GM06990 (cell line): ENCODE measurements at regions not wholly inside any gene's neighbourhood (a gene's known extent, or its start where the extent isn't known, plus 50 kb on each side); places are given as distances from the start of the nearest gene placed in this dataset.

Experiments
- DNase-seq: peaks from one replicate; pipeline ENCODE4 v3.0.0-alpha.2; 2011; ENCODE audit not compliant: insufficient read length; ENCODE audit errors: extremely low read depth
- H3K27me3 ChIP-seq: replicated peaks from 2 replicates; pipeline ENCODE4 v1.6.0; 2011; ENCODE audit warnings: low read length; ENCODE audit not compliant: control insufficient read depth, insufficient read depth
- H3K36me3 ChIP-seq: 2 replicates; pipeline ENCODE4 v1.5.1; 2011; ENCODE audit warnings: low read length; ENCODE audit not compliant: control insufficient read depth, insufficient read depth
- H3K4me3 ChIP-seq: replicated peaks from 2 replicates; pipeline ENCODE4 v1.5.1; 2011; ENCODE audit warnings: low read depth, mild to moderate bottlenecking, control low read depth, low read length
- TF ChIP-seq, protein P1 (sequence below): IDR thresholded peaks from 2 replicates; pipeline ENCODE4 v1.5.1; 2011; ENCODE audit warnings: low read length, control low read depth, mild to moderate bottlenecking, inconsistent platforms; ENCODE audit not compliant: insufficient read depth, poor library complexity, severe bottlenecking

- Histone ChIP-seq H3K27me3 (no peaks in the 10 kb centered on the region), H3K4me3 (no peak overlapping the region), H3K36me3 (no peaks in the 10 kb centered on the region)
- DNase-seq: no peak
- TF ChIP-seq, protein P1, sequence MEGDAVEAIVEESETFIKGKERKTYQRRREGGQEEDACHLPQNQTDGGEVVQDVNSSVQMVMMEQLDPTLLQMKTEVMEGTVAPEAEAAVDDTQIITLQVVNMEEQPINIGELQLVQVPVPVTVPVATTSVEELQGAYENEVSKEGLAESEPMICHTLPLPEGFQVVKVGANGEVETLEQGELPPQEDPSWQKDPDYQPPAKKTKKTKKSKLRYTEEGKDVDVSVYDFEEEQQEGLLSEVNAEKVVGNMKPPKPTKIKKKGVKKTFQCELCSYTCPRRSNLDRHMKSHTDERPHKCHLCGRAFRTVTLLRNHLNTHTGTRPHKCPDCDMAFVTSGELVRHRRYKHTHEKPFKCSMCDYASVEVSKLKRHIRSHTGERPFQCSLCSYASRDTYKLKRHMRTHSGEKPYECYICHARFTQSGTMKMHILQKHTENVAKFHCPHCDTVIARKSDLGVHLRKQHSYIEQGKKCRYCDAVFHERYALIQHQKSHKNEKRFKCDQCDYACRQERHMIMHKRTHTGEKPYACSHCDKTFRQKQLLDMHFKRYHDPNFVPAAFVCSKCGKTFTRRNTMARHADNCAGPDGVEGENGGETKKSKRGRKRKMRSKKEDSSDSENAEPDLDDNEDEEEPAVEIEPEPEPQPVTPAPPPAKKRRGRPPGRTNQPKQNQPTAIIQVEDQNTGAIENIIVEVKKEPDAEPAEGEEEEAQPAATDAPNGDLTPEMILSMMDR: no peak
These were observed 121.5 kb upstream of the SIX2 start for GRCh38 chr2:45130736-45131135.

DNA sequence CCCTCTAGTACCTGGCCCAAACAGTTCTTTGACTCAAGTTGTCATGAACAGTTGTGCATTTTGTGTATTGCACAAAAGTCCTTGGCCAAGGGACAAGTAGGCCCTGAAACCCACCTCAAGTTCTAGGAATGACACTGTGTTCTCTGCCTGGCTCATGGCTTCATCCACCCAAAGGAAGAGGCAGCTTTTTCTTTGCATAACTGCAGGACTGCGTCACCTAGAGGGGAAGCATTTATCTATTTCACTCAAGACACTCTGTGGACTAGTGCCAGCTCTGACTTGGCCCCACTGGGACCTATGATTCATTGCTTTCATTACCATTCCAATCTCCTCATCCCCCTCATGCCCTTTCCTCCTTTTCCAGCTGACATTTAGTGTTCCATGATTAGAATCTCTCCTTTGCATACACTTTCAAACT lies 119.3 kb upstream of the SIX2 start:
- DNase-seq: no peak
- H3K4me3 ChIP-seq: no peak overlapping the region
- no peaks in the 10 kb centered on the region for H3K36me3 ChIP-seq
- TF ChIP-seq, protein P1: no peak
- no peaks in the 10 kb centered on the region for H3K27me3 ChIP-seq

DNA sequence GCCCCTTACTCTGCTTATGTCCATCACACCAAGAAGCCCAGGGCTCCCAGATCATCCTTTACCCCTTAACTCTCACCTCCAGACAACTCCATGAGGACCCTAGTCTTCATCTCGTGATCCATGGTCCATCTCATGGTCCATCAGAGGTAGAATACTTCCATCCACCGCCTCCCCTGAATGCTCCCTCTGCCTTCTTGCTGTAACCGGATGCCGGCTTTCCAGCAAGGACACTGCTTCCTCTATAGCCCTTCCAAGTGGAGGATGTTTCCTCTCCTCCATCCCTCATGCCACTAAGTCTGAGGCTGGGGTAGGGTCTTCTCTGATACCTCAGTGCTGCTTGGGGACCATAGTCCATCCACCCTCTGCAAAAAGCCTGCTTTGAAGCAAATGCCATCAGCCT lies 118.6 kb upstream of the SIX2 start:
- Histone ChIP-seq H3K36me3 (no peaks in the 10 kb centered on the region), H3K27me3 (no peaks in the 10 kb centered on the region), H3K4me3 (no peak overlapping the region)
- TF ChIP-seq, protein P1: no peak
- no peak for DNase-seq

DNA sequence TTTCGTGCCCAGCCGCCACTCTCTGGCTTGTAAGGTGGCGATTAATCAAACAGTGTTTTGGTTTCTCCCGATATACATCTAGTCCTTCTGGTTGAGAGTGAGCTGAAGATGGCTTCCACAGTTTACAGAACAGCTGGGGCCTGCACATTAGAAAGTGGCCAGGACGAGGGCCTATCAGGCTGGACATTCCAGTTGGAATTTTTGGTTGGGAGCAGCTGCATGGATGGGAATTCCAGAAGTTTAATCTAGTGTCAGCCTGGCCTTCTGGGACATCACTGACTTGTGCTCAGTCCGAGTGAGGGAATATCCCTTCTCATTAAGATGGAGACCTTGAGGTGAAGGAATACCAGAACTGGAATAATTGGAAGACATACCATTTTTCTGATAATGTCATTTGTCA lies 118.1 kb upstream of the SIX2 start:
- no peaks in the 10 kb centered on the region for H3K36me3 ChIP-seq
- no peaks in the 10 kb centered on the region for H3K27me3 ChIP-seq
- no peak overlapping the region for H3K4me3 ChIP-seq
- DNase-seq: no peak
- TF ChIP-seq, protein P1: no peak

DNA sequence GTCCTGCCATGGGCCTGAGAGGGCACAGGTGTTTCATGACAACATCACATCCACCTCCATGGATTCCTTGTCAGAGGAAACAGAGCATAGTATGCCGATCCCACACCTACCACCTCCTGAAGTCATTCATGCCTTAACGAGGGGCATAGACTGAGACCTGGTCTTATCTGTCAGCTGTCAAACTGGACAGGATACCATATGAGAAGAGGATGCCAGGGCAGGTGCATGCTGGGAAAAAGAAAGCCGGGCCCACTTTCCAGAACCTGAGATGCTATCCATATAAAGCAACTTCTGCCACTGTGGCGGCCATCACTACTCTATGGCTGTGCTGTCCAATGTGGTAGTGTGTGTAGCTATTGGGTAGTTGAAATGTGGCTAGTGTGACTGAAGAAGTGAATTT lies 116.0 kb upstream of the SIX2 start:
- Histone ChIP-seq H3K36me3 (no peaks in the 10 kb centered on the region), H3K4me3 (no peak overlapping the region), H3K27me3 (no peaks in the 10 kb centered on the region)
- no peak for DNase-seq
- TF ChIP-seq, protein P1: no peak

- TF ChIP-seq, protein P1: no peak
- H3K36me3 ChIP-seq: no peaks in the 10 kb centered on the region
- H3K4me3 ChIP-seq: no peak overlapping the region
- DNase-seq: no peak
- H3K27me3 ChIP-seq: no peaks in the 10 kb centered on the region
These were observed 115.2 kb upstream of the SIX2 start for GRCh38 chr2:45124456-45124855.
